ENCODE measurements at regions not wholly inside any gene's neighbourhood (a gene's known extent, or its start where the extent isn't known, plus 50 kb on each side); places are given as distances from the start of the nearest gene placed in this dataset.

DNA sequence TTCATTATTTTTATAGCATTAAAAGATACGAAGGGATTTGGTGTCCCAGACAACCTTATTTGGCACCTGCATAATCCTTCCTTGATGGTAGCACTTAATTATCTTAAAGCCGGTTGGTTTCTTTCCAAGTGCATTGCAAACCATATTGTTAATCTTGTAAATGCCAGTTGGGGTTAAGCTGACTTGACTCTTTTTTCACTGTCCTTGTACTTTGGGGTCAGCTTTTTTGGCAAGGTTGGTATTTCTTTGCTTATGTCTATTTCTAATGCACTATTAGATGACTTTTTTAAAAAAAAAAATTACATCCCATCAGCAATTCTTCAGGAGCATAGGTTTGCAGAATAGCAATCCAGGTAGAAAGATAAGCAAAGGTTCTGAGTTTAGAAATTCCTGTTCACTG is 466.8 kb upstream of the TLE4 start:
- Histone ChIP-seq H3K4me2 (no peak overlapping the region), H3K79me2 (ENCODE audit: insufficient read depth, low read depth) (no peaks in the 10 kb centered on the region), H3K9ac (no peak overlapping the region), H3K36me3 (ENCODE audit: insufficient read depth) (no peaks in the 10 kb centered on the region), H2AFZ (ENCODE audit: low read depth) (no peak overlapping the region), H3K4me1 (ENCODE audit: low read depth, poor library complexity, severe bottlenecking) (no peaks in the 10 kb centered on the region), H3K4me3 (IDR thresholded peaks at IDR 0.05; ENCODE audit: insufficient read depth, low read depth, low read length) (no peak overlapping the region), H3K27ac (no peak overlapping the region), H3K27me3 (ENCODE audit: insufficient read depth, low read depth) (no peaks in the 10 kb centered on the region), H4K20me1 (ENCODE audit: insufficient read depth) (no peaks in the 10 kb centered on the region)
- TF ChIP-seq, protein P1, sequence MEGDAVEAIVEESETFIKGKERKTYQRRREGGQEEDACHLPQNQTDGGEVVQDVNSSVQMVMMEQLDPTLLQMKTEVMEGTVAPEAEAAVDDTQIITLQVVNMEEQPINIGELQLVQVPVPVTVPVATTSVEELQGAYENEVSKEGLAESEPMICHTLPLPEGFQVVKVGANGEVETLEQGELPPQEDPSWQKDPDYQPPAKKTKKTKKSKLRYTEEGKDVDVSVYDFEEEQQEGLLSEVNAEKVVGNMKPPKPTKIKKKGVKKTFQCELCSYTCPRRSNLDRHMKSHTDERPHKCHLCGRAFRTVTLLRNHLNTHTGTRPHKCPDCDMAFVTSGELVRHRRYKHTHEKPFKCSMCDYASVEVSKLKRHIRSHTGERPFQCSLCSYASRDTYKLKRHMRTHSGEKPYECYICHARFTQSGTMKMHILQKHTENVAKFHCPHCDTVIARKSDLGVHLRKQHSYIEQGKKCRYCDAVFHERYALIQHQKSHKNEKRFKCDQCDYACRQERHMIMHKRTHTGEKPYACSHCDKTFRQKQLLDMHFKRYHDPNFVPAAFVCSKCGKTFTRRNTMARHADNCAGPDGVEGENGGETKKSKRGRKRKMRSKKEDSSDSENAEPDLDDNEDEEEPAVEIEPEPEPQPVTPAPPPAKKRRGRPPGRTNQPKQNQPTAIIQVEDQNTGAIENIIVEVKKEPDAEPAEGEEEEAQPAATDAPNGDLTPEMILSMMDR (conservative IDR thresholded peaks at IDR 0.05; ENCODE audit: low read depth, low read length), result no peak

DNA sequence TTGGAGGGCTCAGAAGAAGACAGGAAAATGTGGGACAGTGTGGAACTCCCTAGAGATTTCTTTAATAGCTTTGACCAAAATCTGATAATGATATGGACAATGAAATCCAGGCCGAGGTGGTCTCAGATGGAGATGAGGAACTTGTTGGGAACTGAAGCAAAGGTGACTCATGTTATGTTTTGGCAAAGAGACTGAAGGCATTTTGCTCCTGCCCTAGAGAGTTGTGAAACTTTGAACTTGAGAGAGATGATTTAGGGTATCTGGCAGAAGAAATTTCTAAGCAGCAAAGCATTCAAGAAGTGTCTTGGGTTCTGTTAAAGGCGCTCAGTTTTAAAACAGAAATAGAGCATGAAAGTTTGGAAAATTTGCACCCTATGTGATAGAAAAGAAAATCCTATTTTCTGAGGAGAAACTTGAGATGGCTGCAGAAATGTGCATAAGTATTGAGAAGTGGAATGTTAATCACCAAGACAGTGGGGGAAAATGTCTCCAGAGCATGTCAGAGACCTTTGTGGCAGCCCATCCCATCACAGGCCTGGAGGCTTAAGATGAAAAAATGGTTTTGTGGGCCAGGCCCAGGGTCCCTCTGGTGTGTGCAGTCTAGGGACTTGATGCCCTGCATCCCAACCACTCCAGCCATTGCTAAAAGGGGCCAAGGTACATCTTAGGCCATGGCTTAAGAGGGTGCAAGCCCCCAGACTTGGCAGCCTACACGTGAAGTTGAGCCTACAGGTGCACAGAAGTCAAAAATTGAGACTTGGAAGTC is 463.7 kb upstream of the TLE4 start:
- H3K79me2 ChIP-seq (ENCODE audit: insufficient read depth, low read depth), result no peaks in the 10 kb centered on the region
- H3K27ac ChIP-seq, result no peak overlapping the region
- H3K9ac ChIP-seq, result no peak overlapping the region
- H3K4me2 ChIP-seq, result no peak overlapping the region
- no peak overlapping the region for H3K4me3 ChIP-seq (IDR thresholded peaks at IDR 0.05; ENCODE audit: insufficient read depth, low read depth, low read length)
- no peak overlapping the region for H2AFZ ChIP-seq (ENCODE audit: low read depth)
- no peaks in the 10 kb centered on the region for H3K4me1 ChIP-seq (ENCODE audit: low read depth, poor library complexity, severe bottlenecking)
- TF ChIP-seq, protein P1 (conservative IDR thresholded peaks at IDR 0.05; ENCODE audit: low read depth, low read length), result no peak
- H3K27me3 ChIP-seq (ENCODE audit: insufficient read depth, low read depth), result no peaks in the 10 kb centered on the region
- H3K36me3 ChIP-seq (ENCODE audit: insufficient read depth), result no peaks in the 10 kb centered on the region
- no peaks in the 10 kb centered on the region for H4K20me1 ChIP-seq (ENCODE audit: insufficient read depth)

DNA sequence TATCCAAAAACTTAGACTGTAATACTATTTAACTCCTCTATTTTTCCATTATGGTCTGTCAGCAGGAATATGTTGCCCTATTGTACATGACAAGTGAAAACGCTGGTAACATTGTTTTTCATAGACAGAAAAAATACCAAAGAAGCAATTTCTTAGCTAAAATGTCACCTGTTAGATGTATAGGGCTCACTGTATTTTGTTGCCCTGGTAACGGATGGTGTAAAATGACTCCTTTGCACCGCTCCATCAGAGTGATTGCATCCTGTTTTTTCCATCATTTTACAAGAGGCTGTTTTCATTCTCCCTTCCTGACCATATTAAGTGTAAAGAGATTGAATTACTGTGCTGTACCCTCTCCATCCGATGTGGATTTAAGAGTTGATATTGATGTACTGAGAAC is 460.1 kb upstream of the TLE4 start:
- Histone ChIP-seq H3K79me2 (ENCODE audit: insufficient read depth, low read depth) (no peaks in the 10 kb centered on the region), H3K9ac (no peak overlapping the region), H3K4me1 (ENCODE audit: low read depth, poor library complexity, severe bottlenecking) (no peaks in the 10 kb centered on the region), H3K4me3 (IDR thresholded peaks at IDR 0.05; ENCODE audit: insufficient read depth, low read depth, low read length) (no peak overlapping the region), H2AFZ (ENCODE audit: low read depth) (no peak overlapping the region), H3K27me3 (ENCODE audit: insufficient read depth, low read depth) (no peaks in the 10 kb centered on the region), H3K36me3 (ENCODE audit: insufficient read depth) (no peaks in the 10 kb centered on the region), H3K4me2 (no peak overlapping the region), H4K20me1 (ENCODE audit: insufficient read depth) (no peaks in the 10 kb centered on the region), H3K27ac (no peak overlapping the region)
- TF ChIP-seq, protein P1 (conservative IDR thresholded peaks at IDR 0.05; ENCODE audit: low read depth, low read length), result no peak

DNA sequence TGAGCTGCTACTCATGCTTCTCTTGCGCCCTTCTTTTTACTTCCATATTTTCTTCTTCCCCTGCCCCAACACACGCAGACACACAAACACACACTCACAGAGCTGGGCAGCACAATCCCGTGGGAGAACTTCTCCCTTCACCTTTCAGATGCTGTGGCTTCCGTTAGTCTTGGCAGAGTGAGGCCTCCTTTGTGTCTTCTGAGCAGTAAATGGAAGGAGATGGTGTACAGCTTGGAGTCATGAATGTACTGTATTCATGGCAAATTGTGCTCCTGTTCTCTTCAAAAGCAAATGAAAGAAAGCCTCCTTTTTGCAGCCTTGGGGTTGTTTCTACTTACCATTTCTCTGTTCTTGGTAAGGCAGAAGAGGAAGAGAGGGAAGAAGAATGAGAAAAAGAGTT is 456.6 kb upstream of the TLE4 start:
- Histone ChIP-seq H3K4me2 (no peak overlapping the region), H3K4me3 (IDR thresholded peaks at IDR 0.05; ENCODE audit: insufficient read depth, low read depth, low read length) (no peak overlapping the region), H2AFZ (ENCODE audit: low read depth) (no peak overlapping the region), H3K9ac (no peak overlapping the region), H3K36me3 (ENCODE audit: insufficient read depth) (no peaks in the 10 kb centered on the region), H3K4me1 (ENCODE audit: low read depth, poor library complexity, severe bottlenecking) (no peaks in the 10 kb centered on the region), H4K20me1 (ENCODE audit: insufficient read depth) (no peaks in the 10 kb centered on the region), H3K27me3 (ENCODE audit: insufficient read depth, low read depth) (no peaks in the 10 kb centered on the region), H3K79me2 (ENCODE audit: insufficient read depth, low read depth) (no peaks in the 10 kb centered on the region), H3K27ac (no peak overlapping the region)
- TF ChIP-seq, protein P1 (conservative IDR thresholded peaks at IDR 0.05; ENCODE audit: low read depth, low read length), result no peak

Measured in KMS-11 (cell line).